ENCODE measurements at regions not wholly inside any gene's neighbourhood (a gene's known extent, or its start where the extent isn't known, plus 50 kb on each side); places are given as distances from the start of the nearest gene placed in this dataset.

DNA sequence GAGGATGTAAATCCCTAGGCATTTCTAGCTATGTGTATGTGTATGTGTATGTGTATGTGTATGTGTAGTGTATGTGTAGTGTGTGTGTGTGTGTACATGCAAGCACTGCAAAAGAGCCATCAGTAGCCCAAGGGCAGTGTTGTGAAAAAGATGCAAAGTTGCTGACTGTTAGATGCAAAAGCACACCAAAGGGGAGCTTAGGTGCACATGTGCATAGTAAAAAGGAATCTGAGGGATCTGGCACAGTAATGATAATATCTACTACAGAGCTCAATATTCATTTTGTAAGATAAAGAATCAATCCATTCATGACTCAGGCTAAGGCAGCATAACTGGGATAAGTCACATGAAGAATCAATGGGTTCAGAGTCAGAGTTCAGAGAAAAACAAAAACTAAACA, 80.2 kb downstream of the TMEM47 start:
- Histone ChIP-seq H3K36me3 (no peaks in the 10 kb centered on the region), H3K4me1 (no peaks in the 10 kb centered on the region), H3K9me3 (no peaks in the 10 kb centered on the region), H3K4me3 (no peak overlapping the region), H3K27me3 (no peaks in the 10 kb centered on the region), H3K27ac (no peak overlapping the region)
- ATAC-seq, result peak in 1 of 4 donors; percentile 19
- TF ChIP-seq, protein P1, sequence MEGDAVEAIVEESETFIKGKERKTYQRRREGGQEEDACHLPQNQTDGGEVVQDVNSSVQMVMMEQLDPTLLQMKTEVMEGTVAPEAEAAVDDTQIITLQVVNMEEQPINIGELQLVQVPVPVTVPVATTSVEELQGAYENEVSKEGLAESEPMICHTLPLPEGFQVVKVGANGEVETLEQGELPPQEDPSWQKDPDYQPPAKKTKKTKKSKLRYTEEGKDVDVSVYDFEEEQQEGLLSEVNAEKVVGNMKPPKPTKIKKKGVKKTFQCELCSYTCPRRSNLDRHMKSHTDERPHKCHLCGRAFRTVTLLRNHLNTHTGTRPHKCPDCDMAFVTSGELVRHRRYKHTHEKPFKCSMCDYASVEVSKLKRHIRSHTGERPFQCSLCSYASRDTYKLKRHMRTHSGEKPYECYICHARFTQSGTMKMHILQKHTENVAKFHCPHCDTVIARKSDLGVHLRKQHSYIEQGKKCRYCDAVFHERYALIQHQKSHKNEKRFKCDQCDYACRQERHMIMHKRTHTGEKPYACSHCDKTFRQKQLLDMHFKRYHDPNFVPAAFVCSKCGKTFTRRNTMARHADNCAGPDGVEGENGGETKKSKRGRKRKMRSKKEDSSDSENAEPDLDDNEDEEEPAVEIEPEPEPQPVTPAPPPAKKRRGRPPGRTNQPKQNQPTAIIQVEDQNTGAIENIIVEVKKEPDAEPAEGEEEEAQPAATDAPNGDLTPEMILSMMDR (IDR thresholded peaks at IDR 0.05), result no peak
- TF ChIP-seq POLR2A (IDR thresholded peaks at IDR 0.05), result no peak
- intact Hi-C loops (cut with DNase I), result no loop called here
- DNase-seq, result no peak

DNA sequence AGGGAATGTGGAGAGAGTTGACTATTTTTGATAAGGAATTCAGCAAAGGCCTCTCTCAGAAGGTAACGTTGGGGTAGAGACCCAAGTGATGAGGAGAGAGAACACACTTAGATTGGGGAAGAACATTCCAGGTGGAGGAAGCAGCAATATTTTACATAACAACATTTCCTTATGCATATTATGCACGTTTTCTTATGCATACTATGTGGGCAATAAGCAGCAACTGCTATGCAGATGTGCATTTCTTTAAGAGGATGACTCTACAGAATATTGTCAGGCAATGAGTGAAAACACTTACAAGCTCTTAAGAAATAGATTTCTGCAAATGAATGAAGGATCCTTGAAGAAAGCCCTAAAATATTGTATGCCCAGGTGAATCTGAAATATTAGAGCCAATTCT, 91.1 kb downstream of the TMEM47 start:
- Histone ChIP-seq H3K4me3 (no peak overlapping the region), H3K36me3 (no peaks in the 10 kb centered on the region), H3K4me1 (no peaks in the 10 kb centered on the region), H3K27ac (no peak overlapping the region), H3K27me3 (no peaks in the 10 kb centered on the region), H3K9me3 (no peaks in the 10 kb centered on the region)
- TF ChIP-seq POLR2A (IDR thresholded peaks at IDR 0.05), result no peak
- TF ChIP-seq, protein P1 (IDR thresholded peaks at IDR 0.05), result no peak
- intact Hi-C loops (cut with DNase I), result no loop called here
- 22% methylated on average over 2 of the region's 2 CpGs for WGBS (ENCODE audit: insufficient coverage, low coverage, low lambda C conversion rate, missing lambda C conversion rate)
- ATAC-seq, result no peak
- DNase-seq, result no peak

DNA sequence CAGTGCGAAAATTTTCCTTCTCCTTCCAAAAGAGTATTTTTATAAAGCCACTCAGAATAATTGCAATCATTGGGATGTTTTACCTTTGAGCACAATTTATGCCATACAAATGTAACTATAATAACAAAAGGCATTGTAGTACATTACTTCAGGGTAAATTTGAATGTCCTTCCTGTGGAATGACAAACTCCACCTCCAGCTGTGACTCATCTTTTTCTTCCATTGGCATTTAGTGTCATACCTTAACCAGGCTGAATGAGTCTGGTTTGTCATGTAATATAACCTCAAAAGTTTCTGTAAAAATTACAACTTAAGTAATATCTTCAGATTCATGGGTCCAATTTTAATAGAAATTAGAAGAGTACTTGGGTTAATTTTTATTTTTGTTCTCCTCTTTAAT, 93.3 kb downstream of the TMEM47 start:
- no peaks in the 10 kb centered on the region for H3K9me3 ChIP-seq
- no peak for TF ChIP-seq POLR2A (IDR thresholded peaks at IDR 0.05)
- TF ChIP-seq, protein P1 (IDR thresholded peaks at IDR 0.05), result no peak
- no peaks in the 10 kb centered on the region for H3K36me3 ChIP-seq
- no peak overlapping the region for H3K4me3 ChIP-seq
- no peaks in the 10 kb centered on the region for H3K4me1 ChIP-seq
- H3K27ac ChIP-seq, result no peak overlapping the region
- WGBS (ENCODE audit: insufficient coverage, low coverage, low lambda C conversion rate, missing lambda C conversion rate), result 67% methylated on average over 1 of the region's 1 CpG
- H3K27me3 ChIP-seq, result no peaks in the 10 kb centered on the region
- ATAC-seq (no peak), DNase-seq (no peak)
- intact Hi-C loops (cut with DNase I), result no loop called here

DNA sequence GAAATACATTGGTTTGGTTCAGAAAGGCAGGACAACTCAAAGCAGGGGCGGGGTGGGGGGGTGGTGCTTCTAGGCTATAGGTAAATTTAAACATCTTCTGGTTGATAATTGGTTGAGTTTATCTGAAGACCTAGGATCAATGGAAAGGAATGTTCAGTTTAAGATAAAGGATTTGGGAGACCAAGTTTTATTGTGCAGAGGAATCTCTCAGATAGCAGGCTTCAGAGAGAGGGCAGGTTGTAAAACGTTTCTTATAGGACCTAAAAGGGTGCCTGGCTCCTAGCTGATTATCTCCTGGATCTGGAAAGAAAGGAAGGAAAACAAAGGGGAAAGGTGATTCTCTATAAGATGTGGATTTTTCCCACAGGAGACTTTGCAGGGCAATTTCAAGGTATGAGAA, 94.0 kb downstream of the TMEM47 start:
- H3K36me3 ChIP-seq, result no peaks in the 10 kb centered on the region
- no peak overlapping the region for H3K27ac ChIP-seq
- H3K4me3 ChIP-seq, result no peak overlapping the region
- intact Hi-C loops (cut with DNase I), result no loop called here
- ATAC-seq, result no peak
- H3K27me3 ChIP-seq, result no peaks in the 10 kb centered on the region
- TF ChIP-seq POLR2A (IDR thresholded peaks at IDR 0.05), result no peak
- TF ChIP-seq, protein P1 (IDR thresholded peaks at IDR 0.05), result no peak
- H3K4me1 ChIP-seq, result no peaks in the 10 kb centered on the region
- DNase-seq, result no peak
- H3K9me3 ChIP-seq, result no peaks in the 10 kb centered on the region
- 18% methylated on average over 2 of the region's 2 CpGs for WGBS (ENCODE audit: insufficient coverage, low coverage, low lambda C conversion rate, missing lambda C conversion rate)

DNA sequence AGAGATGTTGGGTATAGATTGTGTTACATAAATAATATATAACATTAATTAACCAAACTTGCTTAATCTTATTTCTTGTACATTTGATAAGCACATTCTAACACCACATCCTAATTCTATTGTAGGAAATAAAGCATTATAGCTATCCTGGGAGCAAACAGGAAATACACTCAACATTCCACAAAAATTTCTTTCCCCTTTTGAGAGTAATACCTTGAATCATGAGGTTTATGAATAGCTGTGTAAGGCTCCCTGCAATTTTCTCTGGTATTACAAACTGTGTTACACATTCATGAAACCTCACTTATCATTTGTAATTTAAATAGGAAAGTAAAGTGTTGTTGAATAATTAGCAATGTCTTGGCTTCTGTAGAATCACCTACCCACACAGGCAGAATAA, 95.1 kb downstream of the TMEM47 start:
- no peak overlapping the region for H3K27ac ChIP-seq
- no peaks in the 10 kb centered on the region for H3K9me3 ChIP-seq
- DNase-seq (no peak), ATAC-seq (no peak)
- H3K4me3 ChIP-seq, result no peak overlapping the region
- intact Hi-C loops (cut with DNase I), result no loop called here
- H3K27me3 ChIP-seq, result no peaks in the 10 kb centered on the region
- H3K4me1 ChIP-seq, result no peaks in the 10 kb centered on the region
- H3K36me3 ChIP-seq, result no peaks in the 10 kb centered on the region
- TF ChIP-seq, protein P1 (IDR thresholded peaks at IDR 0.05), result no peak
- no peak for TF ChIP-seq POLR2A (IDR thresholded peaks at IDR 0.05)

Data from right lobe of liver (tissue), 6 donors.